SK-N-MC (cell line): ENCODE measurements at regions not wholly inside any gene's neighbourhood (a gene's known extent, or its start where the extent isn't known, plus 50 kb on each side); places are given as distances from the start of the nearest gene placed in this dataset.

Source experiments
- DNase-seq: peaks from one replicate; pipeline ENCODE4 v3.0.0-alpha.2; 2011; ENCODE audit warnings: low read depth, low spot score
- H3K27ac ChIP-seq: fragments of 200-600 bp; sonication (generic); 2 replicates; pipeline ENCODE4 v1.5.1; 2016; ENCODE audit warnings: mixed run types
- H3K36me3 ChIP-seq: fragments of 200-600 bp; sonication (generic); 2 replicates; pipeline ENCODE4 v1.6.1; 2017; ENCODE audit warnings: antibody characterized with exemption, low read length, mixed read lengths; ENCODE audit not compliant: insufficient read depth
- H3K4me3 ChIP-seq: fragments of 200-600 bp; sonication (generic); 2 replicates; pipeline ENCODE4 v1.5.1; 2016
- H3K9ac ChIP-seq: fragments of 200-600 bp; sonication (generic); 2 replicates; pipeline ENCODE4 v1.8.0; 2017; ENCODE audit warnings: mixed run types, mixed read lengths; ENCODE audit not compliant: insufficient read length
- H3K9me3 ChIP-seq: fragments of 200-600 bp; sonication (generic); 2 replicates; pipeline ENCODE4 v1.6.1; 2017; ENCODE audit warnings: low read depth, mild to moderate bottlenecking, antibody characterized with exemption, low read length, moderate library complexity, mixed read lengths
- EZH2 ChIP-seq: fragments of 200-600 bp; sonication (generic); IDR thresholded peaks from one replicate; pipeline ENCODE4 v1.6.1; 2017; ENCODE audit warnings: antibody characterized with exemption
- FOXP2 ChIP-seq: optimal IDR thresholded peaks from 2 replicates; pipeline ENCODE3; 2011; ENCODE audit warnings: mild to moderate bottlenecking, moderate library complexity; ENCODE audit not compliant: insufficient read depth; ENCODE audit errors: extremely low read length, control extremely low read depth
- POLR2AphosphoS5 ChIP-seq: IDR thresholded peaks from 2 replicates; pipeline ENCODE4 v1.6.1; 2012; ENCODE audit warnings: mild to moderate bottlenecking, low read depth, low read length, borderline replicate concordance

GRCh38 chr2:239750929-239751678 is 274.0 kb downstream of the NDUFA10 start:
- no peak overlapping the region for H3K9ac ChIP-seq
- no peak for DNase-seq
- no peaks in the 10 kb centered on the region for H3K36me3 ChIP-seq
- no peaks in the 10 kb centered on the region for H3K9me3 ChIP-seq
- H3K27ac ChIP-seq = no peak overlapping the region
- TF ChIP-seq POLR2AphosphoS5 = no peak
- no peak for TF ChIP-seq FOXP2
- no peak for TF ChIP-seq EZH2
- H3K4me3 ChIP-seq = no peak overlapping the region

- Histone ChIP-seq H3K9ac (no peak overlapping the region), H3K9me3 (no peaks in the 10 kb centered on the region), H3K36me3 (no peaks in the 10 kb centered on the region), H3K27ac (no peak overlapping the region), H3K4me3 (no peak overlapping the region)
- TF ChIP-seq POLR2AphosphoS5 (no peak), FOXP2 (no peak), EZH2 (no peak)
- DNase-seq = no peak
Measured at GRCh38 chr2:239750045-239750835, 274.9 kb downstream of the NDUFA10 start.

DNA sequence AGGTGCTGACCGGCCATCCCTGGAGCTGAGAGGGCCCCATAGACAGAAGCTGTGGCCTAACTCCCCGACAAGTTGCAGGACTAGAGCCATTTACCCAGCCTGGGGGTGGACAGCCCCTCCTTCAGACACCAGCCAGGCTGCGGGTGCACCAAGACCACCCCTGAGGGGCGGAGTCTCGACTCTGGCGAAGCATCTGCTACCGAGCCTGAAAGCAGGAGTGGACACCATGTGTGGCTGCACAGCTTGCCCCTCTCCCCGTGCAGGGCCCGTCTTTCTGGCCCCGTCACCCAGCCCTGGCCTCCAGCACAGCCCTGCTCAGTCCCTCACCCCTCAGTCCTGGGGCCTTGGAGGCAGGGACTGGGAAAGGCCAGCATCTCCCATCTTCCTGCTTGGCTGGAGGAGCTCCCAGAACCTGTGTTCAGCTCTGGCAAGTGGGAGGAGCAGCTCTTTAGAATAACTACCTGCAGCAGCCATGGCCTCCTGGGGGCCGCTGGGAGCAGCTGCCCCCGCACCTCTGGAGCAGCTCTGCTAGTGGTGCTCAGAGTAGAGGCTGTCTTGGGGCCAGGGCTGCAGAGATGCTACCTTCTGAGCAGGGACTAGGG is 275.8 kb downstream of the NDUFA10 start:
- no peak overlapping the region for H3K9ac ChIP-seq
- H3K4me3 ChIP-seq = no peak overlapping the region
- H3K36me3 ChIP-seq = no peaks in the 10 kb centered on the region
- DNase-seq = no peak
- TF ChIP-seq FOXP2 (no peak), POLR2AphosphoS5 (no peak), EZH2 (no peak)
- H3K27ac ChIP-seq = no peak overlapping the region
- H3K9me3 ChIP-seq = no peaks in the 10 kb centered on the region

DNA sequence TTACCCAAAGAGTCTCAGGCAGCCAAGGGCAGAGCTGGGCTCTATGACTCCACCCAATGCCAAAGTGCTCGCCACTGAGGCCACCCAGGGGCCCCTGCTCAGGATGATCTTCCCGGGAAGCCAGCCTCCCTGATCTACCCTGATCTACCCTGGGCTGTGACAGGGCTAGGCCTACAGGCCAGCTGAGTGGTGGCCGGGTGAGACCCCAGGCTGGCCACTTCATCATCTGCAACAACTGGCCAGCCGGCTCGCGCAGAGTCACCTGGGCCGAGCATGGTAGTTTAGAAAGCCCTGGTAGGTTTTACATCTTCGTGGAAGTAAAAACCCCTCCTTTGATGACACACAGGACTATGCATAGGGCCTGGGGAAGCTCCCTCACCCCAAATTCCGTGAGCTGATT is 276.3 kb downstream of the NDUFA10 start:
- no peak for TF ChIP-seq EZH2
- TF ChIP-seq POLR2AphosphoS5 = no peak
- TF ChIP-seq FOXP2 = no peak
- Histone ChIP-seq H3K27ac (no peak overlapping the region), H3K4me3 (no peak overlapping the region), H3K36me3 (no peaks in the 10 kb centered on the region), H3K9ac (no peak overlapping the region), H3K9me3 (no peaks in the 10 kb centered on the region)
- DNase-seq = no peak

GRCh38 chr2:239747771-239748170 is 277.4 kb downstream of the NDUFA10 start:
- H3K4me3 ChIP-seq = no peak overlapping the region
- H3K9ac ChIP-seq = no peak overlapping the region
- no peak for DNase-seq
- no peaks in the 10 kb centered on the region for H3K9me3 ChIP-seq
- TF ChIP-seq POLR2AphosphoS5 (no peak), EZH2 (no peak), FOXP2 (no peak)
- H3K27ac ChIP-seq = no peak overlapping the region
- H3K36me3 ChIP-seq = no peaks in the 10 kb centered on the region

DNA sequence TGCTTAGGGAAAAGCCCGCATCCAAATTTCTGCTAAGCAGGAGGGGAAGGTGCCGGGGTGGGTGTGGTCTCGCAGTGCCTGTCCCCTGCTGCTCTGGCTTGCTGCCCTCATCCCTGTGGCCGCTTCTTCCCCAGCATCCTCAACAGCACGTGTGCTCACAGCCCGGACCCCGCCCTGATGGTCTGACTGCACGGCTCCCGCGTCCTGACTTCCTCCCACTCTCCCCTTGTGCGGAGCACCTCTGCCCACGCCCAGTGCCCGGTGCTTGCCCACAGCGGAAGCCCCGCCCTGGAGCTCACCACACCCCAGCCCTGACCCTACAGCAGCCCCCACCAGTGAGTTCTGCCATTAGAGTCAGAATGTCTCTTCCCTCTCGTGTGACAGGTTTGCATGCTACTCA is 277.9 kb downstream of the NDUFA10 start:
- Histone ChIP-seq H3K36me3 (no peaks in the 10 kb centered on the region), H3K9ac (no peak overlapping the region), H3K27ac (no peak overlapping the region), H3K9me3 (no peaks in the 10 kb centered on the region), H3K4me3 (no peak overlapping the region)
- TF ChIP-seq FOXP2 = no peak
- TF ChIP-seq EZH2 = no peak
- no peak for TF ChIP-seq POLR2AphosphoS5
- DNase-seq = no peak

- no peak for DNase-seq
- H3K9me3 ChIP-seq = no peaks in the 10 kb centered on the region
- no peak overlapping the region for H3K27ac ChIP-seq
- TF ChIP-seq POLR2AphosphoS5 = no peak
- TF ChIP-seq FOXP2 = no peak
- no peak overlapping the region for H3K4me3 ChIP-seq
- H3K9ac ChIP-seq = no peak overlapping the region
- H3K36me3 ChIP-seq = no peaks in the 10 kb centered on the region
Measured at GRCh38 chr2:239746559-239747246, 278.4 kb downstream of the NDUFA10 start.

DNA sequence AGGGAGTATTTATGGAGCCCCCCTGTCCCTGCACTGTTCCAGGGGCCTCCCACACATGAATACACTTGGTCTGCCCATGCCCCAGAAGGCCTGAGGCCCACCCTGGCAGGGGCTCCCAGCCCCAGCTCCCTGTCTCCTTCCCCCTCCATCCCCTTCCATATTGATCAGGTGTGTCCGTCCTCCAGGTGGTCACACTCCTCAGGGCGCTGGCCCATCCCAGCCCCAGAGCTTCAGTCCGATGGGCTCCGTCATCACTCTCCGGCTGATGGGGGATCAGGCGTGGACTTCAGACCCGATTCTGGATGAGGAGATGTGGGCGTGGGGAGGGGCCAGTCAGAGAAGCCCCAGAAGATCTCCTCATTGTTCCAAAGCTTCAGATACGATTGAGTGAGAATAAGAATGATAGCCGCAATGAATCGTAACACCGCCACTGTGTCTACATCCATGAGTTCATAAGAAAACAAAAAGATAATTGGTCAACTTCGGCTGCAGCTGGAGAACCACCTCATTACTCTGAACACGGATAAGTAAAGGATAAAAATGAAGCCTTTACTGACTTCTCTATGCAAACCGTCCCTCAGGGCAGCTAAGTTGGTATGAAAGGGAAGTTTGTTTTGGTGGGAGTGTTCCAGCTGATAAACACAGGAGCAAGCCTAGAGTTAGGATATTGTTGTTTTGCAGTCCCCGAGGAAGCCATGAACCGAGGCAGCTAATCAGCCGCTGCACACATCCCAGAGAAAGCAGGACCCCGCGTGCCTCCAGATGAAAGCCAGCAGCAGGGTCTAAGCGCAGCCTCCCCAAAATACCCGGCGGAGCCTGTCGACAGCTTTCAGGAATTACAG is 279.5 kb downstream of the NDUFA10 start:
- no peak for TF ChIP-seq FOXP2
- no peak for TF ChIP-seq POLR2AphosphoS5
- no peak for TF ChIP-seq EZH2
- H3K36me3 ChIP-seq = no peaks in the 10 kb centered on the region
- H3K4me3 ChIP-seq = no peak overlapping the region
- H3K27ac ChIP-seq = no peak overlapping the region
- DNase-seq = no peak
- no peak overlapping the region for H3K9ac ChIP-seq
- no peaks in the 10 kb centered on the region for H3K9me3 ChIP-seq
